ENCODE measurements at regions not wholly inside any gene's neighbourhood (a gene's known extent, or its start where the extent isn't known, plus 50 kb on each side); places are given as distances from the start of the nearest gene placed in this dataset.

- H3K4me3 ChIP-seq: no peak overlapping the region
- H3K27me3 ChIP-seq: no peaks in the 10 kb centered on the region
- H3K27ac ChIP-seq: no peak overlapping the region
- peaks cover 0 to 24% (median 2%) of the 10 kb centered on the region in 4 donors for H3K4me1 ChIP-seq
- DNase-seq (ENCODE audit: low spot score in 2 of 2): no peak
- H3K9me3 ChIP-seq: no peaks in the 10 kb centered on the region
- no peak for TF ChIP-seq CTCF (IDR thresholded peaks at IDR 0.05)
- TF ChIP-seq POLR2A (IDR thresholded peaks at IDR 0.05): no peak
- TF ChIP-seq EP300 (IDR thresholded peaks at IDR 0.05): no peak
- H3K36me3 ChIP-seq: no peaks in the 10 kb centered on the region
- WGBS, 2 donors: 83 to 93% methylated on average over 4 of the region's 4 CpGs
These were observed 283.1 kb downstream of the PLPP3 start for GRCh38 chr1:56295949-56296929.

- peak overlapping the region in 1 of 4 donors; percentile 32 for H3K27ac ChIP-seq
- H3K36me3 ChIP-seq: no peaks in the 10 kb centered on the region
- no peak overlapping the region for H3K4me3 ChIP-seq
- 32 to 49% methylated on average over 5 of the region's 5 CpGs for WGBS, 2 donors
- TF ChIP-seq CTCF (IDR thresholded peaks at IDR 0.05): no peak
- TF ChIP-seq POLR2A (IDR thresholded peaks at IDR 0.05): no peak
- no peak for TF ChIP-seq EP300 (IDR thresholded peaks at IDR 0.05)
- H3K9me3 ChIP-seq: no peaks in the 10 kb centered on the region
- no peaks in the 10 kb centered on the region for H3K27me3 ChIP-seq
- peak; percentile 14 to 16 for DNase-seq (ENCODE audit: low spot score in 2 of 2)
- H3K4me1 ChIP-seq: peaks cover 0 to 26% (median 1%) of the 10 kb centered on the region in 4 donors
These were observed 287.9 kb downstream of the PLPP3 start for GRCh38 chr1:56291374-56291919.

- no peak for DNase-seq (ENCODE audit: low spot score in 2 of 2)
- WGBS, 2 donors: 91 to 93% methylated on average over 1 of the region's 1 CpG
- no peaks in the 10 kb centered on the region for H3K27me3 ChIP-seq
- H3K9me3 ChIP-seq: no peaks in the 10 kb centered on the region
- peaks cover 0 to 41% (median 2%) of the 10 kb centered on the region in 4 donors for H3K4me1 ChIP-seq
- TF ChIP-seq EP300 (IDR thresholded peaks at IDR 0.05) (no peak), POLR2A (IDR thresholded peaks at IDR 0.05) (no peak), CTCF (IDR thresholded peaks at IDR 0.05) (no peak)
- no peak overlapping the region for H3K27ac ChIP-seq
- no peak overlapping the region for H3K4me3 ChIP-seq
- no peaks in the 10 kb centered on the region for H3K36me3 ChIP-seq
These were observed 290.1 kb downstream of the PLPP3 start for GRCh38 chr1:56289260-56289659.

- H3K27ac ChIP-seq: peak overlapping the region in 1 of 4 donors; percentile 7
- no peaks in the 10 kb centered on the region for H3K9me3 ChIP-seq
- H3K4me1 ChIP-seq: peaks cover 0 to 41% (median 2%) of the 10 kb centered on the region in 4 donors
- 45 to 50% methylated on average over 5 of the region's 5 CpGs for WGBS, 2 donors
- no peak for TF ChIP-seq CTCF (IDR thresholded peaks at IDR 0.05)
- TF ChIP-seq POLR2A (IDR thresholded peaks at IDR 0.05): no peak
- no peak for TF ChIP-seq EP300 (IDR thresholded peaks at IDR 0.05)
- no peak for DNase-seq (ENCODE audit: low spot score in 2 of 2)
- no peaks in the 10 kb centered on the region for H3K36me3 ChIP-seq
- H3K27me3 ChIP-seq: no peaks in the 10 kb centered on the region
- no peak overlapping the region for H3K4me3 ChIP-seq
These were observed 291.6 kb downstream of the PLPP3 start for GRCh38 chr1:56287721-56288120.

- Histone ChIP-seq H3K27me3 (no peaks in the 10 kb centered on the region), H3K27ac (peak overlapping the region in 1 of 4 donors; percentile 19), H3K9me3 (no peaks in the 10 kb centered on the region), H3K4me1 (peaks cover 0 to 40% (median 2%) of the 10 kb centered on the region in 4 donors), H3K4me3 (no peak overlapping the region), H3K36me3 (no peaks in the 10 kb centered on the region)
- WGBS, 2 donors: 93 to 94% methylated on average over 1 of the region's 1 CpG
- no peak for TF ChIP-seq POLR2A (IDR thresholded peaks at IDR 0.05)
- TF ChIP-seq CTCF (IDR thresholded peaks at IDR 0.05): no peak
- TF ChIP-seq EP300 (IDR thresholded peaks at IDR 0.05): no peak
- no peak for DNase-seq (ENCODE audit: low spot score in 2 of 2)
These were observed 292.4 kb downstream of the PLPP3 start for GRCh38 chr1:56286956-56287355.

All from tibial nerve (tissue), 4 donors.